SK-N-SH (cell line): ENCODE measurements at regions not wholly inside any gene's neighbourhood (a gene's known extent, or its start where the extent isn't known, plus 50 kb on each side); places are given as distances from the start of the nearest gene placed in this dataset.

Source experiments
- CTCF ChIA-PET: fragments of 300-600, 350-600 bp; formaldehyde crosslinking; extraction: SDS; loops from one replicate; lab custom pipeline; 2021; lab: Yijun Ruan, JAX
- POLR2A ChIA-PET: fragments of 350-600 bp; sonication (Branson Sonifier 250); formaldehyde crosslinking; extraction: SDS; loops from one replicate; lab custom pipeline; 2020; ENCODE audit warnings: antibody characterized with exemption, inconsistent platforms; lab: Yijun Ruan, JAX
- DNase-seq: peaks from one replicate; pipeline ENCODE4 v3.0.0; 2012
- H2AFZ ChIP-seq: fragments of 200-600 bp; sonication (generic); 2 replicates; pipeline ENCODE4 v1.8.1; 2016; ENCODE audit warnings: antibody characterized with exemption, mild to moderate bottlenecking, low read depth
- H3F3A ChIP-seq: fragments of 200-600 bp; sonication (generic); replicated peaks from 2 replicates; pipeline ENCODE3; 2016; ENCODE audit warnings: antibody characterized with exemption, mild to moderate bottlenecking; ENCODE audit not compliant: insufficient read depth
- H3K27ac ChIP-seq, 2 experiments: fragments of 200-500 bp in 1 of 2; fragments of 200-600 bp in 1 of 2; sonication (Bioruptor generic) in 1 of 2; sonication (generic), shearing (Covaris generic) in 1 of 2; 2 replicates each; pipeline versions ENCODE4 v1.5.1 to v1.6.1; 2014 to 2016; ENCODE audit warnings: low read depth in 2 of 2, inconsistent platforms in 1 of 2, low read length in 1 of 2, mild to moderate bottlenecking in 1 of 2, mixed read lengths in 1 of 2
- H3K27me3 ChIP-seq: fragments of 200-600 bp; sonication (generic), shearing (Covaris generic); 2 replicates; pipeline ENCODE4 v1.6.1; 2016; ENCODE audit warnings: mixed run types; ENCODE audit not compliant: insufficient read depth
- H3K36me3 ChIP-seq, 2 experiments: fragments of 200-500 bp in 1 of 2; fragments of 200-600 bp in 1 of 2; sonication (Bioruptor generic) in 1 of 2; sonication (generic) in 1 of 2; replicated peaks in 1 of 2; 2 replicates each; pipeline versions ENCODE3 to v1.5.1; 2014 to 2016; ENCODE audit warnings: low read length in 1 of 2, mild to moderate bottlenecking in 1 of 2; ENCODE audit not compliant: insufficient read depth in 2 of 2, control insufficient read depth in 1 of 2
- H3K4me1 ChIP-seq, 2 experiments: fragments of 200-500 bp in 1 of 2; fragments of 200-600 bp in 1 of 2; sonication (Bioruptor generic) in 1 of 2; sonication (generic), shearing (Covaris generic) in 1 of 2; 2 replicates each; pipeline versions ENCODE4 v1.5.1 to v1.6.1; 2014 to 2016; ENCODE audit warnings: low read depth in 1 of 2, low read length in 1 of 2, mixed run types in 1 of 2; ENCODE audit not compliant: insufficient read depth in 2 of 2, control insufficient read depth in 1 of 2
- H3K4me2 ChIP-seq: fragments of 200-600 bp; sonication (generic), shearing (Covaris generic); 2 replicates; pipeline ENCODE4 v1.6.1; 2017; ENCODE audit warnings: mixed run types
- H3K4me3 ChIP-seq, 2 experiments: fragments of 200-500 bp in 1 of 2; fragments of 200-600 bp in 1 of 2; sonication (Bioruptor generic) in 1 of 2; sonication (generic), shearing (Covaris generic) in 1 of 2; 2 replicates each; pipeline versions ENCODE4 v1.5.1 to v1.8.1; 2014 to 2016; ENCODE audit warnings: low read depth in 2 of 2, inconsistent platforms in 1 of 2, low read length in 1 of 2, mild to moderate bottlenecking in 1 of 2, mixed read lengths in 1 of 2, moderate library complexity in 1 of 2
- H3K79me2 ChIP-seq: fragments of 200-600 bp; sonication (generic); 2 replicates; pipeline ENCODE4 v1.8.1; 2017; ENCODE audit warnings: mild to moderate bottlenecking; ENCODE audit not compliant: insufficient read depth
- H3K9ac ChIP-seq: fragments of 200-600 bp; sonication (generic); 2 replicates; pipeline ENCODE4 v1.6.1; 2017; ENCODE audit warnings: mixed run types
- H3K9me2 ChIP-seq: fragments of 200-600 bp; sonication (generic); 2 replicates; pipeline ENCODE4 v1.6.1; 2017; ENCODE audit warnings: mixed run types
- H3K9me3 ChIP-seq: fragments of 200-600 bp; sonication (generic); 2 replicates; pipeline ENCODE4 v1.6.1; 2017; ENCODE audit warnings: mixed run types, mild to moderate bottlenecking, moderate library complexity
- H4K20me1 ChIP-seq: fragments of 200-600 bp; sonication (generic); 2 replicates; pipeline ENCODE4 v1.6.1; 2017; ENCODE audit warnings: mild to moderate bottlenecking, mixed run types; ENCODE audit not compliant: insufficient read depth
- CHD2 ChIP-seq: fragments of 150-350 bp; IDR thresholded peaks from 2 replicates; pipeline ENCODE4 v1.6.1; 2018; ENCODE audit warnings: low read length; ENCODE audit not compliant: partially characterized antibody
- EP300 ChIP-seq, 2 experiments: IDR thresholded peaks; 2 replicates each; pipeline versions ENCODE4 v1.4.0 to v1.6.1; 2012; ENCODE audit warnings: borderline replicate concordance in 1 of 2, low read depth in 1 of 2, low read length in 1 of 2
- FOSL2 ChIP-seq: IDR thresholded peaks from 2 replicates; pipeline ENCODE4 v1.4.0; 2012; ENCODE audit warnings: low read depth, mild to moderate bottlenecking, moderate library complexity, borderline replicate concordance
- FOXJ3 ChIP-seq: sonication (generic); formaldehyde crosslinking; IDR thresholded peaks from 2 replicates; pipeline ENCODE4 v1.5.1; 2020; ENCODE audit warnings: mild to moderate bottlenecking, missing genetic modification reagents
- GATA2 ChIP-seq: sonication (generic); formaldehyde crosslinking; IDR thresholded peaks from 2 replicates; pipeline ENCODE4 v1.5.0; 2020; ENCODE audit warnings: mild to moderate bottlenecking, missing genetic modification reagents
- MEF2A ChIP-seq: IDR thresholded peaks from 2 replicates; pipeline ENCODE4 v1.4.0; 2012; ENCODE audit warnings: low read depth, borderline replicate concordance
- POLR2AphosphoS5 ChIP-seq: IDR thresholded peaks from 2 replicates; pipeline ENCODE4 v1.6.1; 2012; ENCODE audit warnings: low read depth, low read length
- RAD21 ChIP-seq: IDR thresholded peaks from 2 replicates; pipeline ENCODE4 v1.6.1; 2012; ENCODE audit warnings: mild to moderate bottlenecking, low read length
- RCOR1 ChIP-seq: fragments of 150-350 bp; IDR thresholded peaks from 2 replicates; pipeline ENCODE4 v1.6.1; 2017; ENCODE audit warnings: antibody characterized with exemption, low read length
- REST ChIP-seq: IDR thresholded peaks from 2 replicates; pipeline ENCODE4 v1.6.1; 2012; ENCODE audit warnings: mild to moderate bottlenecking, low read depth, low read length, moderate library complexity
- SMC3 ChIP-seq: IDR thresholded peaks from 2 replicates; pipeline ENCODE4 v1.6.1; 2012; ENCODE audit warnings: low read depth, low read length, improper control_type of control experiment
- TAF1 ChIP-seq: IDR thresholded peaks from 2 replicates; pipeline ENCODE4 v1.6.1; 2012; ENCODE audit warnings: low read depth, mild to moderate bottlenecking, low read length, moderate library complexity, borderline replicate concordance
- USF1 ChIP-seq: IDR thresholded peaks from 2 replicates; pipeline ENCODE4 v1.4.0; 2012; ENCODE audit warnings: low read depth, borderline replicate concordance
- YY1 ChIP-seq: IDR thresholded peaks from 2 replicates; pipeline ENCODE4 v1.4.0; 2012; ENCODE audit warnings: low read depth, mild to moderate bottlenecking
- ZBTB33 ChIP-seq: IDR thresholded peaks from 2 replicates; pipeline ENCODE4 v1.4.0; 2012; ENCODE audit warnings: low read depth, borderline replicate concordance
- WGBS: methylation state at CpG from one replicate; pipeline ENCODE4 v1.1.6; 2017; ENCODE audit warnings: low lambda C conversion rate; 5-methylcytosine and 5-hydroxymethylcytosine counted together
- TF ChIP-seq, protein P1 (sequence below): fragments of 150-350 bp; IDR thresholded peaks from 2 replicates; pipeline ENCODE4 v1.6.1; 2017; ENCODE audit warnings: antibody characterized with exemption, low read length, low read depth, borderline replicate concordance

DNA sequence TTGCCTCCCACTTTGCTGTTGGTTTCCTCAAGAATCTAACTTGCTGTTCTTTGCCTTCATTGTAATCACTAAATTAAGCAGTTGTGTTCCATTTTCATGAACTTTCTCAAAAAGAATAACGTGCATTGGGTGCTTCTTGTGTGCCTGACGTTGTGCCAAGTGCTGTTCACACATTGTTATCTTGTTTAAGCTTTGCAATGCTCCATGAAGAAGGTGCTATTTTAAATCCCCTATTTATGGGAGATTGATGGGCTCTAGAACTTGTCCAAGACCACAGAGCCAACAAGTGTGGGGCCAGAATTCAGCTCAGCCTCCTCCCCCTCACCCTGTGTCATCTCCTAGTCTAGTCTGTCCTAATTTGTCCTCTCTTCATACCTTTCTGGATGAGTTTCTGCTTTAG, 199.8 kb downstream of the C1orf94 start:
- WGBS, result 2% methylated on average over 2 of the region's 2 CpGs
- CTCF ChIA-PET, result no interaction called here

DNA sequence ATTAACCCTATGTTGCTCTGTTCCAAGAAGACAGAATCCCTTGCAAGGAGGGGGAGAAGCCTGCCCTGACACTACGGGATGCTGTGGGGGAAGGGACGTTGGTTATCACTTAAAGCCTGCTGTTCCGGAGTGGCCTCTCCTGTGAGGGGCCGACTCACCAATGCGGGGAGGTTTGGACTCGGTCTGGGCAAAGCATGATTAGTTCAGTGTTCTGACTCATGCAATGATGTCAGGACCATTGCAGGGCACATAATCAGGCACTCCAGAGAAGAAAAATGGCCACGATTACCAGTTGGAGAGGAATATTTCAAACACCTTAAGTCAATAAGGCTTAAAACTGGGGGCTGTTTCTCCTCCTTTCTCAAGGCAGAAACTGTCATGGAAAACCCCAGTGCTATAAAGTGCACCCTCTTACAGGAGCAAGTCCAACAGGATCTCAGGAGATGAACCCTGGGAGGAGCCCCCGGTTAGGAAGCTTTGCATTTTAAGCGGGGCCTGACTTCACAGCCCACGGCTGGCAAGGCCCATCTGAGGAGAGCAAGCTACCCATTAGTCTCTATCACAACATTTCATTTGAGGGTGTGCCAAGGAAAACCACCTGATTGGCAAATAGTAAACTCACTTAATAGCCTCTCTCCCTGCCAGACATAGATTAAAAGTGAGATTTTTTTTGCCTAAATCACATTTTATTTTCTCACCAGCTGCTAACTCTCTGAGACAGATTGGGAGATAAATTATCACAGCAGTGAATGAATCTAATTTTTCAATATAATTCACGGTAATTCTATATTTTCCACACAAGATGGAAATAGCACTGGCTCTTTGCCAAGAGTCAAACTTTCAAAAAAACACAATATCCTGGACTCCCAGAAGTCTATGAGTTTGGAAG, 202.5 kb downstream of the C1orf94 start:
- H3K4me2 ChIP-seq, result no peak overlapping the region
- no peak overlapping the region for H3K4me3 ChIP-seq
- H3K27me3 ChIP-seq, result no peaks in the 10 kb centered on the region
- no peaks in the 10 kb centered on the region for H3K36me3 ChIP-seq
- H3K27ac ChIP-seq, result no peak overlapping the region; a peak in 1 of 4 replicates
- ChIA-PET POLR2A (no interaction called here), CTCF (interaction anchor here (0.7 to 1.3 kb wide), 2 partner anchors 41 to 363 kb away, joined by 3 to 4 read pairs; no protein-coding TSS in a partner anchor)
- no peaks in the 10 kb centered on the region for H3K79me2 ChIP-seq
- no peak overlapping the region for H3K9ac ChIP-seq
- peaks cover 0 to 25% of the 10 kb centered on the region in 2 experiments; a peak in 2 of 4 replicates for H3K4me1 ChIP-seq
- no peaks in the 10 kb centered on the region for H3F3A ChIP-seq
- DNase-seq, result peak; percentile 66
- H3K9me3 ChIP-seq, result no peaks in the 10 kb centered on the region
- H4K20me1 ChIP-seq, result no peaks in the 10 kb centered on the region
- H3K9me2 ChIP-seq, result no peaks in the 10 kb centered on the region
- 5% methylated on average over 8 of the region's 11 CpGs for WGBS
- no peak overlapping the region for H2AFZ ChIP-seq
- TF ChIP-seq POLR2AphosphoS5 (no peak), GATA2 (CRISPR knock-in tag) (peak; percentile 87), FOSL2 (no peak), SMC3 (no peak), RAD21 (no peak; the same call in 1 of the 2 replicates), EP300 (IDR thresholded peaks at IDR 0.05; ENCODE audit: borderline replicate concordance in 1 of 2, low read depth in 1 of 2, low read length in 1 of 2) (peak in 1 of 2 experiments; percentile 83; a peak in 2 of 4 replicates), ZBTB33 (no peak), CHD2 (peak; percentile 62), REST (no peak), RCOR1 (peak; percentile 73; the same call in 1 of the 2 replicates), MEF2A (no peak)
- TF ChIP-seq, protein P1, sequence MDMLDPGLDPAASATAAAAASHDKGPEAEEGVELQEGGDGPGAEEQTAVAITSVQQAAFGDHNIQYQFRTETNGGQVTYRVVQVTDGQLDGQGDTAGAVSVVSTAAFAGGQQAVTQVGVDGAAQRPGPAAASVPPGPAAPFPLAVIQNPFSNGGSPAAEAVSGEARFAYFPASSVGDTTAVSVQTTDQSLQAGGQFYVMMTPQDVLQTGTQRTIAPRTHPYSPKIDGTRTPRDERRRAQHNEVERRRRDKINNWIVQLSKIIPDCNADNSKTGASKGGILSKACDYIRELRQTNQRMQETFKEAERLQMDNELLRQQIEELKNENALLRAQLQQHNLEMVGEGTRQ, result no peak

More for the DNA sequence above, 199.8 kb downstream of the C1orf94 start:
- POLR2A ChIA-PET, result no interaction called here
- Histone ChIP-seq H3K9me2 (no peaks in the 10 kb centered on the region), H3K27ac (no peak overlapping the region), H4K20me1 (no peaks in the 10 kb centered on the region), H3K9ac (no peak overlapping the region), H3K27me3 (no peaks in the 10 kb centered on the region), H3K36me3 (no peaks in the 10 kb centered on the region), H3K79me2 (no peaks in the 10 kb centered on the region), H3K4me1 (peaks cover 0 to 25% of the 10 kb centered on the region in 2 experiments; a peak in 2 of 4 replicates), H3K4me2 (no peak overlapping the region), H2AFZ (no peak overlapping the region), H3F3A (no peaks in the 10 kb centered on the region), H3K4me3 (no peak overlapping the region), H3K9me3 (no peaks in the 10 kb centered on the region)
- DNase-seq, result no peak
- TF ChIP-seq USF1 (no peak), FOXJ3 (CRISPR knock-in tag) (no peak), RAD21 (no peak), EP300 (IDR thresholded peaks at IDR 0.05; ENCODE audit: borderline replicate concordance in 1 of 2, low read depth in 1 of 2, low read length in 1 of 2) (no peak), TAF1 (no peak), YY1 (no peak), SMC3 (no peak), CHD2 (no peak)
